HG03066 (cell line): ENCODE measurements at regions not wholly inside any gene's neighbourhood (a gene's known extent, or its start where the extent isn't known, plus 50 kb on each side); places are given as distances from the start of the nearest gene placed in this dataset.

Source experiments
- ATAC-seq: cut with Tn5 transposase; IDR thresholded peaks from one replicate; pipeline ENCODE4 v1.9.1; 2021; ENCODE audit warnings: low read depth; ENCODE audit not compliant: unreplicated experiment

GRCh38 chr14:25552826-25553225 is 502.9 kb upstream of the STXBP6 start:
- ATAC-seq: no peak

DNA sequence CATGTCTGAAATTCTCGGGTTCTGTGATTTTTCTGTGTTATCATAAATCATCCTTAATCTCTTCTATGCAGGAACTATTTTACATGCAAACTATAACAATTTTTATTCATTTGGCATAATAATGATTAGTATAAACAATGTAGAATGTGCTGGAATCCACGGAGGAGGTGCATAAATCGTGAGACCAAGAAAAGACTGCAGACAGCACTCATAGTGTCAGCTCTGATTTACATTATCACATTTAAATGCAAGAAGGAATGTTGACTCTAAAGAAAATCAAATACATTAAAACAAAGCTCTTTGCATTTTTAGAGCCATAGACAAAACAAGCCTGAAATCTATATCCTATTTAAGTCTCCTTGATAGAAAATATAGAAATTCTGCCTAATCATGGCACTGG is 501.7 kb upstream of the STXBP6 start:
- no peak for ATAC-seq

- ATAC-seq: no peak
Measured at GRCh38 chr14:25546826-25547225, 496.9 kb upstream of the STXBP6 start.

- no peak for ATAC-seq
Measured at GRCh38 chr14:25537846-25538455, 488.0 kb upstream of the STXBP6 start.

GRCh38 chr14:25526290-25526689 is 476.3 kb upstream of the STXBP6 start:
- ATAC-seq: no peak

DNA sequence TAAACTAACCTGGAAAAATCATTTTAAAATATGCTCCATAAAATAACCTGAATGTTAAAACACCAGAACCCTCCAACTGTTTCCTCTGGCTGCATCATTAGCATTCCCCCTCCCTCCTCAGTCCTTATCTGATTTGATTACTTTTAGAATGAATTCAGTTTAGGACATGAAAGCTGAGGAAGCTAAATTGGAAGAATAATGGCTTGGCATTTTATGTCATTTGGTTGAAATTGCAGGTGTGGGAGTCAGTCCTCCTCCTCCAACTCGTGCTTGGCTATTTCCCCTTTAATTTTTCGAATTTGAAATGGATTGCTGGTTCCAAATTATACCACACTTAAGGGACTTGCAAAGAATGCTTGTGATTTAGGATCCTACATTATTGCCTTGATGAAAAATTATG is 473.0 kb upstream of the STXBP6 start:
- no peak for ATAC-seq

- no peak for ATAC-seq
Measured at GRCh38 chr14:25522116-25522515, 472.2 kb upstream of the STXBP6 start.

GRCh38 chr14:25521616-25522015 is 471.7 kb upstream of the STXBP6 start:
- no peak for ATAC-seq

DNA sequence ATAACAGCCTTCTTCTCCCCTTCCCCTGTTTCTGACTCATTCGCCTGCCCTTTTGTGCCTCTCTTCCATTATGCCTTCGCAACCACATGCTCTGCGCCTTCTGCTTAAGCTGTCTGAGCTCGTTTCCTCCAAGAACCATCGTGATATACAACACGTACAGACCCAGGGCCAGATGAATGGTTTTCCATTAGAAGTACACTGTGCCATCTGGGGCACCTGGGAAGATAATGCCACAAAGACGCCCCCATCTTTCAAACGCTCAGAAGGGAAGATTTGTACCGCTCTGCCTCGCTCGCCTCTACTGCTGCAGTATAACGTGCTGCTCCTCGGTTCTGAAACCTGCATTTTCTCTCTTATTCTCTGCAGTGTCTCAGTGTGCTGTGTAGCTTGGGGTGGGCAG is 470.9 kb upstream of the STXBP6 start:
- no peak for ATAC-seq

DNA sequence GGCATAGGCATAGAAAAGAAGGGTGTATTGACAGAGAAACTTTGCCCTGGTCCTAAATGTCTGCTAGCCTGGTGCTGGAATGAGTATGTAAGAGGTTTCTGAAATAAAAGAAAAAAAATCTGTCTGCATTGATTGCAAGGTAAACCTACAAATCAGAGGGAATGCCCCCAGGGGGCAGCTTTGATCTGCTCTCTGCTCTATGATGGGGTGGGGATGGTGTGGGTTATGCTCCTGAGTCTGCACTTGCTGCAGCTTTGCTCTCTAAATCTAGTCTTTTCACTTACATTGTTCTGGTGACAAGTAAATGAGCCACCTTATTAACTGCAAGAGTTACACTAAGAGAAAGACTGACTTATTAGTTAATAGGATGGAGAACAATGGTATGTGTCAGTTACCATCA is 468.4 kb upstream of the STXBP6 start:
- ATAC-seq: no peak

- no peak for ATAC-seq
Measured at GRCh38 chr14:25516838-25517237, 466.9 kb upstream of the STXBP6 start.

DNA sequence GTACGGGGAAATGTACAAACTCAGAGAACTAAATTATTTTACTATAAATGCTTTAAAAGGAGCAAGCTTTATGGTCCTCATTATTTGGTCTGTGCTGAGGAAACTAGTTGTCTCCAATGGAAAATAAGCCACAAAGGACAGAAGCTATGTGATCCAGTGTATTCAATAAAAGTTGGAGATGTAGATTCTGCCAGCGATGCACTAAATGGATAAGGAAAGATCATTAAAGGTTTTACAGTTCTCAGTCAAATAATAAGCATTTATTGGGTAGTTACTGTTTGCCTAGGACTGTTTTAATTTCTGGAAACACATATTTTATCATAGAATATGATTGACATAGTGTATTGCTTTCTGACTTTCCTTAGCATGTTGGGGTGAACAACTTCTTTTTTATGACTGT is 458.9 kb upstream of the STXBP6 start:
- ATAC-seq: no peak

DNA sequence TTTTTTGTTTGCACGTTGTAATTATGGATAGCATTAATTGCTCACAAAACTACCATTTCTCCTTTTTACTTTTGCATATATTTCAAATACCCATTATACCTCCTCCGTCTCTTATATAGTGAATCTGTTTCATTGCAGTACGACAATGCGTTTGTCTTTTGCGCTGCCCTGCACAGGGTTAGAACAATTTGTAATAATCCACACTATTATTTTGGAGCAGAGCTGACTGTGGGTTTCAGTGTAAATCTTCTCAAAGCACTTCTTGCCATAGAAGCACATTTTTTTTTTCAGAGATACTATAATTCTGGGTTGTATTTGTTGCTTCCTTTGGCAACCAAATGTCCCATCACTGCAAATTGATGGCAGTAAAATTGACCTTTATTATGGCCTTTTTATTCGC is 451.8 kb upstream of the STXBP6 start:
- no peak for ATAC-seq

DNA sequence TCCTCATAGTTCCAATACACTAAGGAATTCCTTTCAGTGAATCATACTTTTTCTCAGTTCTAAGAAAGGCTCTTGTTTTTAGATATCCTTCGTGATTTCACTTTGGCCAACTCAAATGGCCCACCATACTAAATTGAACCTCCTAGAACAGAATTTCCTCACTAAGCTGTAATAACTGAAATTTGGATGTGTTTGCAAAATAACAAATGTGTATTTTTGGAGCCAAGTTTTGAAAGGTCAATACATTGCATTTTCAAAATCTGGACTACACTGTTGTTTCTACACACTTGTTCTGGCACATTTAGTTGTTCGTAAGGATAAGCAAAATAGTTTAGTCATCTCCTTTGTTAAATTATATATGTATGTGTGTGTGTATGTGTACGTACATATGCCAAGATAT is 439.0 kb upstream of the STXBP6 start:
- ATAC-seq: no peak

DNA sequence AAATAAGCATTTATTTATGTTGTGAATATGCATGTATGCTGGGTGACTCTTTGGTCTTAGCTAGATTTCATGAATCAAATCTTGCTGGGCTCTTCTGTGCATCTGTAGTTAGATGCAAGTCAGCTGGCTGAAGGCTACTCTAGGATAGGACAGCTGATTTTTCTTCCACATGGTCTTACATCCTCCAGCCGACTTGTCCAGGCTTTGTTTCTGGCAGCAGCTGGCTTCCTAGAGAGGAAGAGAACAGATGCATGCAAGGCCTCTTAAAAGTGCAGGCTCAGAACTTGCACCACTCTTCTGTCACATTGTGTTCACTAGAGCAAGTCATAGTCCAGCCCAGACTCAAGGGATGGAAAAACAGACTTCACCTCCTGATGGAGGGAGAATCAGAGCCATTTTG is 435.4 kb upstream of the STXBP6 start:
- no peak for ATAC-seq

DNA sequence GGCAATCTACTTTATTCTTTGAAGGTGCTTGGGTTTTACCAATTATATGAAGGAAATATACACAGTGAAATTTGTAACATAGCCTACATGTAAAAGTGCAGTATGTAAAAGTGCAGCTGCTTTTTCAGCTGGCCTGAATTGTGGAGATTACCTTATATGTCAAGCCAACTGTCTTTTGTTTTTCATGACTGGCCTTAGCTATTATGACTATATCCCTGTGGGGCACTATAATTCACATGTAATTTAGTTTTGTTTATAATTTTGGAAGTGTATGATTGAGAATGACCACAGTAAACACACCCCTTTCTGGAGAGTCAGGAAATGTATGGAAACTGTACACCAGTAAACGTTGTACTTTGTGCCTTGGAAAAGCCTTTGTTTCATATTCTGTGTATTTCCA is 435.0 kb upstream of the STXBP6 start:
- ATAC-seq: no peak

- ATAC-seq: no peak
Measured at GRCh38 chr14:25484235-25484634, 434.3 kb upstream of the STXBP6 start.

GRCh38 chr14:25477316-25478098 is 427.6 kb upstream of the STXBP6 start:
- no peak for ATAC-seq

GRCh38 chr14:25472700-25473099 is 422.8 kb upstream of the STXBP6 start:
- ATAC-seq: no peak

- no peak for ATAC-seq
Measured at GRCh38 chr14:25464772-25465171, 414.8 kb upstream of the STXBP6 start.

DNA sequence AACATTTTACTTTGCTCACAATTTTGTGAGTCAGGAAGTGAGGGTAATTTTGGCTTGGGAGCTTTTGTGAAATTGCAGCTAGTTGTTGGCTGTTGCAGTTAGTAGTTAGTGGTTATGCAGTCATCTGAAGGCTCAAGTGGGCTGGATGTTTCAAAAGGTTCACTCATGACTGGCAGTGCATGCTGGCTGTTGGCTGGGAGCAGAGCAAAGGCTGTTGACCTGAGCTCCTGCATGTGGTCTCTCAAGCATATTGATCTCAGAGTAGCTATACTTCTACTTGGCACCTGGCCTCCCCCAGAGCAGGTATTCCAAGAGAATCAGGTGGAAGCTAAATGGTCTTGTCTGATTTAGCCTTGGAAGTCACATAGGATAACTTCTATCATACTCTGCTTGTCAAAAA is 414.1 kb upstream of the STXBP6 start:
- ATAC-seq: no peak

DNA sequence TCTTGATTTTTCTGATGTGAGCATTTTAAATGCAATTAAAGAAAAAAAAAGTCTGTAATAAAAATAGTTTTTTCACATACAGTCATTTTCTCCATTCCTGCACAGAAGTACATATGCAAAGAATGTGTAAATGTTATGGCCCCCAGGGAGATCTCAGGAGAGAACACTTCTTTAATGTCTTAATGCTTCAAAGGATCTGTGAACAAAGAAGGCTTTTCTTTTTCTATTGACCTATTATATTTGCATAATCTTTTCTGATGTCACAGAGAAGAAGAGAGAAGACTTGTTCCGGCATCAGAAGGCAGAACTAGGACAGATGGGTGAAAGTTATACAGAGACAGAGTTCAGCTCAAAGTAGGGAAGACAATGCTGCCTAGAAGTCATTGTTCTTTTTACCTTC is 413.5 kb upstream of the STXBP6 start:
- no peak for ATAC-seq
